Parathyroid adenoma (tissue), 2 donors: ENCODE measurements at regions not wholly inside any gene's neighbourhood (a gene's known extent, or its start where the extent isn't known, plus 50 kb on each side); places are given as distances from the start of the nearest gene placed in this dataset.

ENCODE experiments used
- H2AFZ ChIP-seq: fragments of 300-600 bp; sonication (generic); one replicate; pipeline ENCODE4 v1.7.0; 2017; ENCODE audit warnings: antibody characterized with exemption, mild to moderate bottlenecking
- H3K27ac ChIP-seq: fragments of 300-600 bp; sonication (generic); one replicate; pipeline ENCODE4 v1.7.0; 2017
- H3K27me3 ChIP-seq: fragments of 300-600 bp; sonication (generic); one replicate; pipeline ENCODE4 v1.7.0; 2017; ENCODE audit warnings: low read length; ENCODE audit not compliant: control insufficient read depth, insufficient read depth
- H3K36me3 ChIP-seq: fragments of 300-600 bp; sonication (generic); one replicate; pipeline ENCODE4 v1.7.0; 2017; ENCODE audit warnings: low read length; ENCODE audit not compliant: control insufficient read depth, insufficient read depth
- H3K4me1 ChIP-seq: fragments of 300-600 bp; sonication (generic); one replicate; pipeline ENCODE4 v1.7.0; 2017; ENCODE audit warnings: control low read depth
- H3K4me2 ChIP-seq: fragments of 300-600 bp; sonication (generic); one replicate; pipeline ENCODE4 v1.7.0; 2017; ENCODE audit warnings: low read length
- H3K4me3 ChIP-seq: fragments of 300-600 bp; sonication (generic); one replicate; pipeline ENCODE4 v1.7.0; 2017; ENCODE audit warnings: low read depth, low read length
- H3K79me2 ChIP-seq: fragments of 300-600 bp; sonication (generic); one replicate; pipeline ENCODE4 v1.7.0; 2017; ENCODE audit warnings: control low read depth
- H3K9ac ChIP-seq: fragments of 300-600 bp; sonication (generic); one replicate; pipeline ENCODE4 v1.7.0; 2017; ENCODE audit warnings: mild to moderate bottlenecking
- H3K9me3 ChIP-seq: fragments of 300-600 bp; sonication (generic); one replicate; pipeline ENCODE4 v1.7.0; 2017; ENCODE audit warnings: low read length; ENCODE audit not compliant: control insufficient read depth
- TF ChIP-seq, protein P1 (sequence below): fragments of 300-600 bp; sonication (generic); IDR thresholded peaks from one replicate; pipeline ENCODE4 v1.7.0; 2017; ENCODE audit warnings: antibody characterized with exemption, mild to moderate bottlenecking
- donor health status: primary hyperparathyroidism.

DNA sequence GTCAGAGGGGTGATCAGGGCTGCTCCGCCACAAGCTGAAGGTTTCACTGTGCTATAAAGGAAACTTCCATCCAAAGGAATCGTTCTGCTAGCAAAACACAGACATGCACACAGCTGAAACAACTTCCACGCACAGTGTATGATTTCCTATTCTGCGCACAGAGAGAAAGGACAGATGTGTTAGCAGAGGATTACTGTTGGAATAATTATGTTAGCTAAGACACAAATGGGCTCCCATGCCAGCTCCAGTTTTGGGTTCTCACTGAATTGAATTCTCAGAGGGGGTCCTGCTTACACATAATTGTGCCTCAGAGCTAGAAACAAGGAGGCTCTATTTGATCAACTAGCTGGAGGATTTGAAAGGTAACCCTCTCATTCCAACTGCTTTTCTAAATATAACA, 352.4 kb downstream of the IRX2 start:
- Histone ChIP-seq H3K4me2 (no peak overlapping the region), H3K4me1 (no peaks in the 10 kb centered on the region), H3K9ac (no peak overlapping the region), H3K27ac (no peak overlapping the region), H3K27me3 (no peaks in the 10 kb centered on the region), H3K4me3 (no peak overlapping the region), H2AFZ (no peak overlapping the region), H3K79me2 (no peaks in the 10 kb centered on the region), H3K9me3 (no peaks in the 10 kb centered on the region), H3K36me3 (no peaks in the 10 kb centered on the region)
- TF ChIP-seq, protein P1, sequence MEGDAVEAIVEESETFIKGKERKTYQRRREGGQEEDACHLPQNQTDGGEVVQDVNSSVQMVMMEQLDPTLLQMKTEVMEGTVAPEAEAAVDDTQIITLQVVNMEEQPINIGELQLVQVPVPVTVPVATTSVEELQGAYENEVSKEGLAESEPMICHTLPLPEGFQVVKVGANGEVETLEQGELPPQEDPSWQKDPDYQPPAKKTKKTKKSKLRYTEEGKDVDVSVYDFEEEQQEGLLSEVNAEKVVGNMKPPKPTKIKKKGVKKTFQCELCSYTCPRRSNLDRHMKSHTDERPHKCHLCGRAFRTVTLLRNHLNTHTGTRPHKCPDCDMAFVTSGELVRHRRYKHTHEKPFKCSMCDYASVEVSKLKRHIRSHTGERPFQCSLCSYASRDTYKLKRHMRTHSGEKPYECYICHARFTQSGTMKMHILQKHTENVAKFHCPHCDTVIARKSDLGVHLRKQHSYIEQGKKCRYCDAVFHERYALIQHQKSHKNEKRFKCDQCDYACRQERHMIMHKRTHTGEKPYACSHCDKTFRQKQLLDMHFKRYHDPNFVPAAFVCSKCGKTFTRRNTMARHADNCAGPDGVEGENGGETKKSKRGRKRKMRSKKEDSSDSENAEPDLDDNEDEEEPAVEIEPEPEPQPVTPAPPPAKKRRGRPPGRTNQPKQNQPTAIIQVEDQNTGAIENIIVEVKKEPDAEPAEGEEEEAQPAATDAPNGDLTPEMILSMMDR, result no peak

DNA sequence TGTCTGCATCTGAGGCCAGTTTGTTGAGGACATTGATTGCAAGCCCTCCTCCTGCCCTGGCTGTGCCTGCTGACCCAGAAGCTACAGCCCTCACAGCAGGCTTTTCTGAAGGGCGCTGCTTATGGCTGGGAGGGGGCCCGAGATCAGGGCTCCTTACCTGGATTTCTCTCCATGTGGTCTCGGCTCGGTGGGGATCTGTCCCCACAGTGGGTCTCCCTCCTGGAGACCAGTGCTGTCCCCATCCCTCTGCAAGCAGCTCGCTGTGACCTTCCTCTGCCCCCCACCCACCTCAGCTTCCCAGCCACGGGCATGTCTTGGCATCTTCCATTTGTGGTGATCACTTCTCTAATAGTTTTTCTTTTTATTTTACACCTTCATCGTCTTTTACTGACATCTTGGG, 357.9 kb downstream of the IRX2 start:
- Histone ChIP-seq H3K27ac (no peak overlapping the region), H3K36me3 (no peaks in the 10 kb centered on the region), H3K4me3 (no peak overlapping the region), H3K79me2 (no peaks in the 10 kb centered on the region), H3K9ac (no peak overlapping the region), H3K9me3 (no peaks in the 10 kb centered on the region), H3K4me2 (no peak overlapping the region), H2AFZ (no peak overlapping the region), H3K27me3 (no peaks in the 10 kb centered on the region), H3K4me1 (no peaks in the 10 kb centered on the region)
- TF ChIP-seq, protein P1, result no peak

DNA sequence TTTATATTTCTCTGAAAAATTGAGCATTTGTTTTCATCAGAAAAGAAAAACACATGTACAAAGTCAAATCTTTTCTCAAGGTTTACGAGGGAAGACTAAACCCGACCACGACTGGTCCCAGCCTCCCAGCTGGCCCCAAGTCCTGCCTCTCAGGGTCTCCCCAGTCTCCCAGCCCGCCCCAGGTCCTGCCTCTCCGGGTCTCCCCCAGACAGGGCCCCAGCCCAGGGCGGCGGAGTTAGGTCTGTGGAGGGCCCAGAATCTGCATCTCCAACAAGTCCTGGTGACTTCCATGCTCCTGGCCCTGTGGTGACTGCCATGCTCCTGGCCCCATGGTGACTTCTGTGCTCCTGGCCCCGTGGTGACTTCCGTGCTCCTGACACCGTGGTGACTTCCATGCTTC, 359.9 kb downstream of the IRX2 start:
- no peak overlapping the region for H3K4me3 ChIP-seq
- no peak overlapping the region for H3K4me2 ChIP-seq
- no peaks in the 10 kb centered on the region for H3K79me2 ChIP-seq
- no peaks in the 10 kb centered on the region for H3K27me3 ChIP-seq
- TF ChIP-seq, protein P1, result no peak
- H3K4me1 ChIP-seq, result no peaks in the 10 kb centered on the region
- no peaks in the 10 kb centered on the region for H3K36me3 ChIP-seq
- H3K9ac ChIP-seq, result no peak overlapping the region
- H3K9me3 ChIP-seq, result no peaks in the 10 kb centered on the region
- H3K27ac ChIP-seq, result no peak overlapping the region
- no peak overlapping the region for H2AFZ ChIP-seq

DNA sequence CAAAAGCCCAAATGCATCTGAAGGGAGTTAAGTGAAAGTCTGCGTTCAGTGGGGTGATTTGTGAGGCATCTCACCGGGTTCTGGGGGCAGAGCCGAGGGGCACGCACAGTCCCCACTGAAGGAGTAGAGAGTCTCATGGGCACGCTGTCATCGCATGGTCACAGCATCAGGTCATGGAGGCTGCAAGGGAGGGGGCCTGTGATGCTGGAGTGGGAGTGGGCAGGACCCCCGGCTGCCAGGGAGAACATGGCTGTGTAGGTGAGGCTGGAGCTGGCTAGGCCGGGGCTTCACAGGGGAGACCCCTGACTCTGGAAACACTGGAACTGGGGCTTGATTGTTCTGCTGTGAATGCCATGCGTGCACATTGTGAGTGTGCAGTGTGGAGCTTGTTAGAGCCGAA, 360.5 kb downstream of the IRX2 start:
- Histone ChIP-seq H2AFZ (no peak overlapping the region), H3K4me2 (no peak overlapping the region), H3K36me3 (no peaks in the 10 kb centered on the region), H3K4me1 (no peaks in the 10 kb centered on the region), H3K9ac (no peak overlapping the region), H3K4me3 (no peak overlapping the region), H3K9me3 (no peaks in the 10 kb centered on the region), H3K79me2 (no peaks in the 10 kb centered on the region), H3K27me3 (no peaks in the 10 kb centered on the region), H3K27ac (no peak overlapping the region)
- TF ChIP-seq, protein P1, result no peak

DNA sequence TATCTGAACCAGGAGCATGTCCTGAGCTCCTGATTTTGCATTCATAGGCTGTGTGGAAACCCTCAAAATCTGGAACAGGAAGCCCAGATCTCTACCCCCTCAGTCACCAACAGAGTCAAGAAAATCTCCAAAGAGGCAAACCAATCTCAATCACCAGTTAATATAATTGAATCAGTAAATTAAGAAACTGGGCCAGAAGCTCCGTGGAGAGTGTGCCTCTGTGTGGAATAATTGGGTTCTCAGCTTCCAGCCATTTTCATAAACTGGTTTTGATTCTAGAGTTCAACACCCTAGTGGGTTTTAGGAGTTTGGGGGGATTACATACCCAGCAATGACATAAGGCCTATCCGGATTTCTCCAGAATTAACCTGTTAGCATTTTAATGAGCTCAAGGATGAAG, 362.9 kb downstream of the IRX2 start:
- H3K9ac ChIP-seq, result no peak overlapping the region
- no peak overlapping the region for H3K4me2 ChIP-seq
- no peak overlapping the region for H3K4me3 ChIP-seq
- no peaks in the 10 kb centered on the region for H3K36me3 ChIP-seq
- no peaks in the 10 kb centered on the region for H3K4me1 ChIP-seq
- H3K27ac ChIP-seq, result no peak overlapping the region
- H3K27me3 ChIP-seq, result no peaks in the 10 kb centered on the region
- TF ChIP-seq, protein P1, result no peak
- no peaks in the 10 kb centered on the region for H3K9me3 ChIP-seq
- H3K79me2 ChIP-seq, result no peaks in the 10 kb centered on the region
- no peak overlapping the region for H2AFZ ChIP-seq
